GM06990 (cell line): ENCODE measurements at regions not wholly inside any gene's neighbourhood (a gene's known extent, or its start where the extent isn't known, plus 50 kb on each side); places are given as distances from the start of the nearest gene placed in this dataset.

Source experiments
- DNase-seq: peaks from one replicate; pipeline ENCODE4 v3.0.0-alpha.2; 2011; ENCODE audit not compliant: insufficient read length; ENCODE audit errors: extremely low read depth
- H3K27me3 ChIP-seq: replicated peaks from 2 replicates; pipeline ENCODE4 v1.6.0; 2011; ENCODE audit warnings: low read length; ENCODE audit not compliant: control insufficient read depth, insufficient read depth
- H3K36me3 ChIP-seq: 2 replicates; pipeline ENCODE4 v1.5.1; 2011; ENCODE audit warnings: low read length; ENCODE audit not compliant: control insufficient read depth, insufficient read depth
- H3K4me3 ChIP-seq: replicated peaks from 2 replicates; pipeline ENCODE4 v1.5.1; 2011; ENCODE audit warnings: low read depth, mild to moderate bottlenecking, control low read depth, low read length
- TF ChIP-seq, protein P1 (sequence below): IDR thresholded peaks from 2 replicates; pipeline ENCODE4 v1.5.1; 2011; ENCODE audit warnings: low read length, control low read depth, mild to moderate bottlenecking, inconsistent platforms; ENCODE audit not compliant: insufficient read depth, poor library complexity, severe bottlenecking

DNA sequence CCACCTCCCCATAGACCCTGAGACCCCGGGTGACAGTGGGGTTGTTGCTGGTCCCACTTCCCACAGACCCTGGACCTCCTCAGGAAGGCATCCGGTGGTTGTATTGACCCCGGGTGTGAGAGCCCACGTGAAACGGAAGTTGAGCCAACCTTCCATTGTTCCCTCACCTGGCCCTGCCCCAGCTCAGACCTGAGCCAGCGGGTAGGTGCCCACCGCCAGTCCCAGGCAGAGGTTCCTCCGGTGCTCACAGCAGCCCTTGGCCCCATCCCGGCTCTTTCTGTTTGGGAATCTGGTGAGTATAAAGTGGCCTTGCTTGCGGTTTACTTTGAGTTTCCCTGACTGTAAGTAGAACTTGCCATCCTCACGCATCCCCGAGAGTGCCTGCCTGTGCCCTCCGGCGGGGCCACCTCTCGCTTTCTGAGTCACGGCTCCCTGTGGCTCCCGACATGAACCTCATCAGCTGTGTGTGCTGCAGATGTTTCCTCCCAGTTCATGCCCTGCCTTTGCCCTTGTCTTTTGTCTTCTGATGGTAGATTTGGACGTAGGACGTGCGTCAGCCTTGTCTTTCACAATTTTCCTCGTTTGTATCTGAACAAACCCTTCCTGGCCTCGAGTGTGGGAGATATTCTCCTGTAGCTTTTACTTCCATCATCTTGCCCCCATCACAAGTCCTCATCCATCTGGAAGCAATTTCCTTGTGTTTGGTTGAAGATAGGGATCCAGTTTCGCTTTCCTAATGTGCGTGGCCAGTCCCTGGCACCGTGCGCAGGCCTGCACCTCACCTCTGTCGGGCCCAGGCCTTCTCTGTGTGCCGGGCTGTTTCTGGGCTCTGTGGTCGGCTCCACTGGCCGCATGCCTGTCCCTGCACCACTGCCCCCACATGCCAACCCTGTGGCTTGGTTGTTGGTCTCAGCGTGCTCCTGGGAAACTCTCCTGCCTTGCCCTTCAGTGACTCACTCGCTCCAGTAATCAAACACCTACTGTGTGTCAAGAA, 76.0 kb downstream of the METRNL start:
- no peaks in the 10 kb centered on the region for H3K27me3 ChIP-seq
- H3K36me3 ChIP-seq, result no peaks in the 10 kb centered on the region
- no peak overlapping the region for H3K4me3 ChIP-seq
- TF ChIP-seq, protein P1, sequence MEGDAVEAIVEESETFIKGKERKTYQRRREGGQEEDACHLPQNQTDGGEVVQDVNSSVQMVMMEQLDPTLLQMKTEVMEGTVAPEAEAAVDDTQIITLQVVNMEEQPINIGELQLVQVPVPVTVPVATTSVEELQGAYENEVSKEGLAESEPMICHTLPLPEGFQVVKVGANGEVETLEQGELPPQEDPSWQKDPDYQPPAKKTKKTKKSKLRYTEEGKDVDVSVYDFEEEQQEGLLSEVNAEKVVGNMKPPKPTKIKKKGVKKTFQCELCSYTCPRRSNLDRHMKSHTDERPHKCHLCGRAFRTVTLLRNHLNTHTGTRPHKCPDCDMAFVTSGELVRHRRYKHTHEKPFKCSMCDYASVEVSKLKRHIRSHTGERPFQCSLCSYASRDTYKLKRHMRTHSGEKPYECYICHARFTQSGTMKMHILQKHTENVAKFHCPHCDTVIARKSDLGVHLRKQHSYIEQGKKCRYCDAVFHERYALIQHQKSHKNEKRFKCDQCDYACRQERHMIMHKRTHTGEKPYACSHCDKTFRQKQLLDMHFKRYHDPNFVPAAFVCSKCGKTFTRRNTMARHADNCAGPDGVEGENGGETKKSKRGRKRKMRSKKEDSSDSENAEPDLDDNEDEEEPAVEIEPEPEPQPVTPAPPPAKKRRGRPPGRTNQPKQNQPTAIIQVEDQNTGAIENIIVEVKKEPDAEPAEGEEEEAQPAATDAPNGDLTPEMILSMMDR, result no peak
- DNase-seq, result no peak

DNA sequence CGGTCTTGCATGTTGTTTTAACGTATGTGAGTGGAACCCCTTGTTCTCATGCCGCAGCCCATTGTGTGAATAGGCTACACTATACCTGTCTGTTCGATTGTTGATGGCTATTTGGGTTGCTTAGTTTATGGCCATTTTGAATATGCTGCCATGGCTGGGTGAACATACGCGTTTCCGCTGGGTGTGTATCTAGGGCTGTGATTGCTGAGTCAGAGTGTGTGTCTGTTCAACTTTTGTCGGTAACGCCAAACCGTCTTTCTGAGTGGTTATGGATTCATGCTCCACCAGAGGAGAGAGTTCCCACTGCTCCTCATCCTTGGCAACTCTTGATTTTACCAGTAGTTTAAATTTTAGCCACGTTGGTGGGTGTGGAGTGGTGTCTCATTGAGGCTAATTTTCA, 77.0 kb downstream of the METRNL start:
- TF ChIP-seq, protein P1, result no peak
- Histone ChIP-seq H3K4me3 (no peak overlapping the region), H3K27me3 (no peaks in the 10 kb centered on the region; the same call in 1 of the 2 replicates), H3K36me3 (no peaks in the 10 kb centered on the region)
- DNase-seq, result no peak

DNA sequence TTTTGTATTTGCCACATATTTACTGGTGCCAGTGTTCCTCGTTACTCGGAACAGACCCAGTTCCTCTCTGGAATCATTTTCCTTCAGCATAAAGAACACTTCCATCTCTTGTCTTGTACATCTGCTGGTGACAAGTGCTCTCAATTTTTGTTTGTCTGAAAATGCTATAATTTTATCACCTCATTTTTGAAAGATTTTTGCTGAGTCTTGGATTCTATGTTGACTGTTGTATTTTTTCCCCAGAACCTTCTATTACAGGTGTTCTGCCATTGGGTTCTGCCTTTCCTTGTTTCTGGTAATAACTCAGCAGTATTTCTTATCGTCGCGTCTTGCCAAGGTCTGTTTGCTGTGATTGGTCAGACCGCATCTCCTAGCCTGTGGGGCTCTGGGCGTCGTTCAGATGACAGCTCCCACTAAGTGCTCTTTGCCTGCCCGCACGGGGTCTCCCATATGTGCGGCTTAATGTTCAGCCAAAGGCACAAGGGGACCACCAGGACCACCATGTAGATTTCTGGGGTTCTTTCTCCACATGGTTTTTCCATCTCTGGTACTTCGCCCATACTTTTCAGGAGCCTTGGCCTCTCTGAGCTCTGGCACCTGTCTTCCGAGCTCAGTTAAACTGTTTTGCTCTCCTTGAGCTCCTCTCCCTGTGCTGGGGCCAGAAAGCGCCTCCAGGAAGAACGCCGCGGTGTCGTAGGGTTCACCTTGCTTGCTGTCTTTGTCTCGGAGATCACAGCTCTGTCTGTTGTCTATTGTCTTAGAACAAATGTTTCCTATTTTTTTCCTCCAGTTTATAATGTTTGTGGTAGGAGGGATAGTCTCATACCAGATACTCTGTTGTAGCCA, 80.0 kb downstream of the METRNL start:
- DNase-seq, result no peak
- TF ChIP-seq, protein P1, result no peak
- no peaks in the 10 kb centered on the region; the same call in none of the 2 replicates for H3K27me3 ChIP-seq
- H3K36me3 ChIP-seq, result no peaks in the 10 kb centered on the region
- H3K4me3 ChIP-seq, result no peak overlapping the region

DNA sequence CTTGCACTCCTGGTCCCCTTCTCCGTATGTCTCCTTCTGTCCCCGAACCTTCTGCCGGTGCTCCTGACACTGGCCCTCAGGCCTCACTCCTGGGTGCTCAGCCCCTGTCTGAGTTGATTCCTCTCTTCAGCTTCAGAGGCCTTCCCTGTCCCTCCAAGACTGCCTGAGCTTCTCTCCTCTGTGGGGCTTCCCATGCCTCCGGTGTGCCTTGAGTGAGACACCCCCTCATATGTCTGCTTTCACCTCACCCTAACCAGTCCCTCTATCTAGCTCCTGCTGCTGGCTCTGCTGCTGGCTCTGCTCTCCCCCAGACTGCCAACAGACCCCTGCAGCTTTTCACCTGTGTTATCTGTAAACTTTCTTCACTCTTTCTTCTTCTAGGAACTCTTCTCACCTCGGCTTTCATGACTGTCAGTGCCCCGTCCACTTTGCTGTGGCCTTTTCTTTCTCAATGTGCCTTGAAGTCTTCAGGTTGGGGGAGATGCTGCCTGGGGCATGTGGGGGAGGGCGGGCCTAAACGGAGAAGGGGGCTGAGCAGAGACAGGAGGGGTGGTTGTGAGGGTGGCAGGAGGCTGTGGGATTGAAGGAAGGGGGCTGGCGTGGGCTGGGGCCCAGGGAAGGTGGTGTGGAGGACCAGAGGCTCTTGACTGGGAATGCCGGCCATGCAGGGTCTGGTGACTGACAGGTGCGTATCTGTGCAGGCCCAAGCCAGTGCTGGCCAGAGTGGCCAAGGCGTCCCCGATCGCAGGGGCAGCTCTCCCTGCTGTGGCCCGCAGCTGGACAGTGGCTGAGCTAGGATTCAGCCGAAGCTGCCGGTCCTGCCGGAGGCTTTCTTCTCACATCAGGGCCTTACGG, 81.3 kb downstream of the METRNL start:
- H3K27me3 ChIP-seq, result no peaks in the 10 kb centered on the region; the same call in none of the 2 replicates
- H3K4me3 ChIP-seq, result no peak overlapping the region
- no peaks in the 10 kb centered on the region for H3K36me3 ChIP-seq
- DNase-seq, result no peak
- TF ChIP-seq, protein P1, result no peak

DNA sequence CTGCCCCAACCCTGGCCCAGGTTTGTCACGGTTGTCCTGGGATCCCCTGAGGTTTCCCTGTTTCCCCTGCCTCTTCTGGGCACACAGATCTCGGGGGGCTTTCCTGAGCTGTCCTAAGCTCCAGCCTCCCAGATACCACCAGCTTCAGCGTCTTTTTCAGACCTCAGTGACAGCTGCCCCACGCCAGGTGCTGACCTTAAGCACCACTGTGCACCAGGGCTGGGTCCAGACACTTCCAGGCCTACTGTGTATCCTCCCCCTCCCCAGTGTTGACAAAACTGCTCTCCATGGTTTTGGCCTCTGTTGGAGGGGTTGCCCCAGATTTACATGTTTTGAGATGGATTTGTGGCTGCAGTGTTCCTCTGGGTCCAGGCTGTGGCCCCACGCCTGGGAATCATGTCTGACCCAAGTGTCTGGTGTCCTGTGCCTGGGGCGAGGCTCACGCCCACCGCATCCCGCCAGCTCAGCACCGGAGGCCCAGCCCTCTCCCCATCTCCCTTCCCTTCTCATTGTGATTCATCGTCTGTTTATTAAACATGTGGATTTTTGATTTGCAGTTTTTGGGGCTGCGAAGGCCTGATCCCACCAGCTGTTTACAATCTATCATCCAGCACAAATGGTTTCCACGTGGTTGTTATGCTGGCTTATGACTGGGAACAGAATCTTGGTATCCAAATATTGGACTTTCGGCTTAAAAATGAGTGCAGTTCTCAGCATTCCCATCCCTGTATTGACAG, 82.1 kb downstream of the METRNL start:
- Histone ChIP-seq H3K27me3 (no peaks in the 10 kb centered on the region; the same call in none of the 2 replicates), H3K36me3 (no peaks in the 10 kb centered on the region), H3K4me3 (no peak overlapping the region)
- DNase-seq, result no peak
- TF ChIP-seq, protein P1, result no peak
